ENCODE measurements at regions not wholly inside any gene's neighbourhood (a gene's known extent, or its start where the extent isn't known, plus 50 kb on each side); places are given as distances from the start of the nearest gene placed in this dataset.
A peak's percentile ranks its signal among the peaks of the same experiment; 100 is the strongest.

GRCh38 chr20:37581246-37581645 lies 53.6 kb upstream of the BLCAP start:
- Histone ChIP-seq H3K4me3 (ENCODE audit: low read depth, low read length) (no peak overlapping the region), H3K4me1 (ENCODE audit: control insufficient read depth, insufficient read depth, low read length) (peaks cover 12% of the 10 kb centered on the region), H3K27ac (ENCODE audit: low read depth, low read length) (no peak overlapping the region), H3K36me3 (ENCODE audit: control insufficient read depth, insufficient read depth, low read length) (no peaks in the 10 kb centered on the region), H3K9me3 (ENCODE audit: control insufficient read depth, insufficient read depth, low read length) (no peaks in the 10 kb centered on the region), H3K27me3 (ENCODE audit: control insufficient read depth, insufficient read depth, low read length) (no peaks in the 10 kb centered on the region)
- DNase-seq (ENCODE audit: low read depth in 4 of 6, low spot score in 6 of 6): no peak
- WGBS (ENCODE audit: insufficient coverage): 80% methylated on average over 8 of the region's 9 CpGs

- no peaks in the 10 kb centered on the region for H3K27me3 ChIP-seq (ENCODE audit: control insufficient read depth, insufficient read depth, low read length)
- DNase-seq (ENCODE audit: low read depth in 4 of 6, low spot score in 6 of 6): no peak
- H3K4me1 ChIP-seq (ENCODE audit: control insufficient read depth, insufficient read depth, low read length): peaks cover 12% of the 10 kb centered on the region
- H3K9me3 ChIP-seq (ENCODE audit: control insufficient read depth, insufficient read depth, low read length): no peaks in the 10 kb centered on the region
- no peak overlapping the region for H3K27ac ChIP-seq (ENCODE audit: low read depth, low read length)
- no peaks in the 10 kb centered on the region for H3K36me3 ChIP-seq (ENCODE audit: control insufficient read depth, insufficient read depth, low read length)
- 33% methylated on average over 1 of the region's 2 CpGs for WGBS (ENCODE audit: insufficient coverage)
- H3K4me3 ChIP-seq (ENCODE audit: low read depth, low read length): no peak overlapping the region
Observed at GRCh38 chr20:37580069-37580468, 52.4 kb upstream of the BLCAP start.

- H3K4me1 ChIP-seq (ENCODE audit: control insufficient read depth, insufficient read depth, low read length): peaks cover 12% of the 10 kb centered on the region
- no peaks in the 10 kb centered on the region for H3K9me3 ChIP-seq (ENCODE audit: control insufficient read depth, insufficient read depth, low read length)
- DNase-seq (ENCODE audit: low read depth in 4 of 6, low spot score in 6 of 6): peak in 1 of 6 donors; percentile 56
- no peak overlapping the region for H3K27ac ChIP-seq (ENCODE audit: low read depth, low read length)
- no peaks in the 10 kb centered on the region for H3K27me3 ChIP-seq (ENCODE audit: control insufficient read depth, insufficient read depth, low read length)
- no peaks in the 10 kb centered on the region for H3K36me3 ChIP-seq (ENCODE audit: control insufficient read depth, insufficient read depth, low read length)
- 56% methylated on average over 6 of the region's 7 CpGs for whole genome bisulfite sequencing (ENCODE audit: insufficient coverage)
- H3K4me3 ChIP-seq (ENCODE audit: low read depth, low read length): no peak overlapping the region
Observed at GRCh38 chr20:37579106-37579505, 51.4 kb upstream of the BLCAP start.

- DNase-seq (ENCODE audit: low read depth in 4 of 6, low spot score in 6 of 6): no peak
- Histone ChIP-seq H3K36me3 (ENCODE audit: control insufficient read depth, insufficient read depth, low read length) (no peaks in the 10 kb centered on the region), H3K27ac (ENCODE audit: low read depth, low read length) (no peak overlapping the region), H3K4me1 (ENCODE audit: control insufficient read depth, insufficient read depth, low read length) (peaks cover 12% of the 10 kb centered on the region), H3K4me3 (ENCODE audit: low read depth, low read length) (no peak overlapping the region), H3K9me3 (ENCODE audit: control insufficient read depth, insufficient read depth, low read length) (no peaks in the 10 kb centered on the region), H3K27me3 (ENCODE audit: control insufficient read depth, insufficient read depth, low read length) (no peaks in the 10 kb centered on the region)
- WGBS (ENCODE audit: insufficient coverage): 100% methylated on average over 2 of the region's 6 CpGs
Observed at GRCh38 chr20:37577981-37578380, 50.3 kb upstream of the BLCAP start.

All from spinal cord (tissue), 9 donors.